Upper lobe of right lung (tissue), 1 donor: ENCODE measurements at regions not wholly inside any gene's neighbourhood (a gene's known extent, or its start where the extent isn't known, plus 50 kb on each side); places are given as distances from the start of the nearest gene placed in this dataset.

Experiments
- ATAC-seq: fragments of 200-7000 bp; cut with Tn5 transposase; one replicate; pipeline ENCODE4 v1.9.1; 2020; ENCODE audit warnings: mild to moderate bottlenecking, moderate library complexity
- DNase-seq: peaks from one replicate; pipeline ENCODE4 v3.0.0-alpha.2; 2020
- H3K27ac ChIP-seq: fragments of 200-600 bp; one replicate; pipeline ENCODE4 v1.8.0; 2022
- H3K27me3 ChIP-seq: fragments of 200-600 bp; one replicate; pipeline ENCODE4 v1.8.0; 2022; ENCODE audit warnings: mild to moderate bottlenecking
- H3K36me3 ChIP-seq: fragments of 200-600 bp; one replicate; pipeline ENCODE4 v1.8.0; 2022
- H3K4me1 ChIP-seq: fragments of 200-600 bp; one replicate; pipeline ENCODE4 v1.8.0; 2022
- H3K4me3 ChIP-seq: fragments of 200-600 bp; one replicate; pipeline ENCODE4 v1.8.0; 2022; ENCODE audit warnings: mild to moderate bottlenecking
- H3K9me3 ChIP-seq: fragments of 200-600 bp; one replicate; pipeline ENCODE4 v1.8.0; 2022
- intact Hi-C: fragments of 100-400 bp; cut with DNase I; formaldehyde crosslinking; loops from one replicate; pipeline ENCODE4 v1.11.0; 2022
- TF ChIP-seq, protein P1 (sequence below): fragments of 200-600 bp; IDR thresholded peaks from one replicate; pipeline ENCODE4 v1.8.0; 2022; ENCODE audit warnings: antibody characterized with exemption
- donor health status: DM: no; HTN: yes; CAD: no; lungs with severe emphysema.

DNA sequence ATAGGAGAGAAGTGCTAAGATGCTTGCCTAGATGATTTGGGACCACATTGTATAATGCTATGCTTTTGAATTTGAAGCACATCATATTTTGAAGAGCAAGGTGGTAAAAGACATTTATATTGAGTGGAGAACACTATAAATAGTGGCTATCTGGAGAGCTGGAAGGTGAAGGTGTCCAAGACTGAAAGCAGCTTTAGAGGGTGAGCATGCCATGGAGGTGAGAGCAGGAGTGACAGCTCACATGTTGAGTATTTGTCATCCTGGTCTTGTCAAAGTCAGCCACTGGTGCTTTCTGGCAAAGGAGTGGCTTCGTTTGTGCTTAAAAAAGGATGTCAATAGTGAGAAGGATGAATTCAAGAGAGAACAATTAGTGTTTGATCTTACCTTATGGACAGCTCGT lies 225.9 kb downstream of the COG6 start:
- TF ChIP-seq, protein P1, sequence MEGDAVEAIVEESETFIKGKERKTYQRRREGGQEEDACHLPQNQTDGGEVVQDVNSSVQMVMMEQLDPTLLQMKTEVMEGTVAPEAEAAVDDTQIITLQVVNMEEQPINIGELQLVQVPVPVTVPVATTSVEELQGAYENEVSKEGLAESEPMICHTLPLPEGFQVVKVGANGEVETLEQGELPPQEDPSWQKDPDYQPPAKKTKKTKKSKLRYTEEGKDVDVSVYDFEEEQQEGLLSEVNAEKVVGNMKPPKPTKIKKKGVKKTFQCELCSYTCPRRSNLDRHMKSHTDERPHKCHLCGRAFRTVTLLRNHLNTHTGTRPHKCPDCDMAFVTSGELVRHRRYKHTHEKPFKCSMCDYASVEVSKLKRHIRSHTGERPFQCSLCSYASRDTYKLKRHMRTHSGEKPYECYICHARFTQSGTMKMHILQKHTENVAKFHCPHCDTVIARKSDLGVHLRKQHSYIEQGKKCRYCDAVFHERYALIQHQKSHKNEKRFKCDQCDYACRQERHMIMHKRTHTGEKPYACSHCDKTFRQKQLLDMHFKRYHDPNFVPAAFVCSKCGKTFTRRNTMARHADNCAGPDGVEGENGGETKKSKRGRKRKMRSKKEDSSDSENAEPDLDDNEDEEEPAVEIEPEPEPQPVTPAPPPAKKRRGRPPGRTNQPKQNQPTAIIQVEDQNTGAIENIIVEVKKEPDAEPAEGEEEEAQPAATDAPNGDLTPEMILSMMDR, result no peak
- intact Hi-C loops, result no loop called here
- no peak for ATAC-seq
- H3K27me3 ChIP-seq, result no peaks in the 10 kb centered on the region
- no peaks in the 10 kb centered on the region for H3K9me3 ChIP-seq
- H3K4me3 ChIP-seq, result no peak overlapping the region
- H3K36me3 ChIP-seq, result no peaks in the 10 kb centered on the region
- no peak overlapping the region for H3K27ac ChIP-seq
- no peaks in the 10 kb centered on the region for H3K4me1 ChIP-seq
- no peak for DNase-seq

DNA sequence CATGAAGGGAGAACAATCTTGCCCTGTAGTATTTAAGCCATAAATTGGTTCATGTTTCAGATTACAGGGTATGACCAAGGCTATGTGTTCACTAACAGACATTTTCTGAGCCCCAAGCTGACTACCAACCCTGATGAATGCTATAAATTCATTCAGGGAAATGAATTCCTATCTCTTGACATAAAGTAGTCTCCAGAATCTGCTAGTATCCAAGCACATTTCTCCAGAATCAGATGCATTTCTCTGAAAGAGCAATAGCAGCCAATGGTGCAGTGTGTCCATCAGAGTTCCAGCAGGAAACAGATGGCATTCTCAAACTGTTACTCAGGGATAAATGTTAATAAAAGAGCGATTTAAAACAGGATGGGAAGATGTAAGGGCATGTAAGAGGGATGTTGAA lies 226.4 kb downstream of the COG6 start:
- ATAC-seq, result no peak
- Histone ChIP-seq H3K4me1 (no peaks in the 10 kb centered on the region), H3K36me3 (no peaks in the 10 kb centered on the region), H3K4me3 (no peak overlapping the region), H3K27me3 (no peaks in the 10 kb centered on the region), H3K27ac (no peak overlapping the region), H3K9me3 (no peaks in the 10 kb centered on the region)
- intact Hi-C loops, result no loop called here
- TF ChIP-seq, protein P1, result no peak
- no peak for DNase-seq

DNA sequence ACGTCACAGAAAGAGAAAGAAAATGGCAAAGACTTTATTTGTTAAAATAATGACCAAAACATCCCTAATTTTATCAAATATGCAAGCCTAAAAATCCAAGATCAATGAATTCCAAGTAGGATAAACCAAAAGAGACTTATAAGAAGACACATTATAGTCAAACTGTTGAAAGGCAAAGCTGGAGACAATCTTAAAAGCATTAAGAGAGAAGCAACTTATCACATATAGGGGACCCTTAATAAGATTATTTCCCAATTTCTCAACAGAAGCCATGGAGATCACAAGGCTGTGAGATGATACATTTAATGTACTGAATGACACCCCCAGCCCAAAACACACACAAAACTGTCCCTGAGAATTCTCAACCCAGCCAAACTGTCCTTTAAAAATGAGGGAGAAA lies 228.7 kb downstream of the COG6 start:
- Histone ChIP-seq H3K36me3 (no peaks in the 10 kb centered on the region), H3K27ac (no peak overlapping the region), H3K4me1 (no peaks in the 10 kb centered on the region), H3K9me3 (no peaks in the 10 kb centered on the region), H3K4me3 (no peak overlapping the region), H3K27me3 (no peaks in the 10 kb centered on the region)
- intact Hi-C loops, result no loop called here
- DNase-seq (no peak), ATAC-seq (no peak)
- TF ChIP-seq, protein P1, result no peak

DNA sequence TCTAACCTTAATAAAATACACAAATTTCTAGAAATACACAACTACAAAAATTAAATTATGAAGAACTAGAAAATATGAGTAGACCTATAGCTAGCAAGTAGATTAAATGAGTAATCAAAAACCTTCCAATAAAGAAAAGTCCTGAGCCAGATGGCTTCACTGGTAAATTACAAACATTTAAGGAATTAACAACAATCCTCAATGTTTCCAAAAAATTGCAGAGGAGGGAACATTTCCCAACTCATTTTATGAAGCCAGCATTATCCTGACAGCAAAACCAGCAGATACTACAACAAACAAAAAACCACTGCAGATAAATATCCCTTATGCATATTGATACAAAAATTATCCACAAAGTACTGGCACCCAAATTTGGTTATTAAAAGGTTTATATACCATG lies 230.9 kb downstream of the COG6 start:
- Histone ChIP-seq H3K4me1 (no peaks in the 10 kb centered on the region), H3K36me3 (no peaks in the 10 kb centered on the region), H3K27ac (no peak overlapping the region), H3K9me3 (no peaks in the 10 kb centered on the region), H3K4me3 (no peak overlapping the region), H3K27me3 (no peaks in the 10 kb centered on the region)
- TF ChIP-seq, protein P1, result no peak
- DNase-seq (no peak), ATAC-seq (no peak)
- intact Hi-C loops, result no loop called here

DNA sequence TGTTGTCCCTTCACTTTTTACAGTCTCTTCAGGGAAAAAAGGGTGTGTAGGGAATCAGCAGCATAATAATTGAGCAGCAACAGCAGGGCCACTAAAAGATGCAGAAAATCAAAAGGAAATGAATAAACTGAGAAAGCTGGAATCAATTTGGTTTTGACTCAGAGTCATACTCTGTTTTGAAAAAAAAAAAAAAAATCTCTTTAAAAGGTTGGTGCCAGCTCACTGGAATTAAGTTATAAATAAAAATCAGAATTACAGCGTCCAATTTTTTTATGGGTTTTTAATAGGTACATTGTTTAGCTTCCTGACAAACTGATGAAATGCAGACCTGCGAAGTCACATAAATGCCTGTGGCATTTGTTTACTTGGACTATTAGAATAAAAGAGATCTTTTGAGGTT lies 231.9 kb downstream of the COG6 start:
- intact Hi-C loops, result no loop called here
- DNase-seq (no peak), ATAC-seq (no peak)
- no peak overlapping the region for H3K4me3 ChIP-seq
- TF ChIP-seq, protein P1, result no peak
- H3K27me3 ChIP-seq, result no peaks in the 10 kb centered on the region
- H3K4me1 ChIP-seq, result no peaks in the 10 kb centered on the region
- H3K36me3 ChIP-seq, result no peaks in the 10 kb centered on the region
- H3K9me3 ChIP-seq, result no peaks in the 10 kb centered on the region
- no peak overlapping the region for H3K27ac ChIP-seq
